PC-3 (cell line): ENCODE measurements at regions not wholly inside any gene's neighbourhood (a gene's known extent, or its start where the extent isn't known, plus 50 kb on each side); places are given as distances from the start of the nearest gene placed in this dataset.
A peak's percentile ranks its signal among the peaks of the same experiment; 100 is the strongest.

Experiments used
- ATAC-seq: fragments of 200-7000 bp; cut with Tn5 transposase; 2 replicates; pipeline ENCODE4 v1.9.1; 2020; ENCODE audit warnings: mild to moderate bottlenecking, moderate library complexity
- BruUV-seq: library from RNA; stranded (reverse); fragments of 400-500 nt; replicated peaks from 2 replicates; lab custom pipeline; 2021; lab: Mats Ljungman, UMichigan
- CTCF ChIA-PET: fragments of 300-600 bp; sonication (Branson Sonifier 250); formaldehyde crosslinking; loops from one replicate; lab custom pipeline; 2022; ENCODE audit warnings: antibody characterized with exemption; lab: Charles Lee
- POLR2A ChIA-PET: fragments of 300-600 bp; sonication (Branson Sonifier 250); formaldehyde crosslinking; loops from one replicate; lab custom pipeline; 2022; ENCODE audit warnings: antibody characterized with exemption; ENCODE audit not compliant: unreplicated experiment; lab: Charles Lee
- DNase-seq: peaks from one replicate; pipeline ENCODE4 v3.0.0-alpha.2; 2015
- H2AFZ ChIP-seq: fragments of 300-600 bp; sonication (generic); 2 replicates; pipeline ENCODE4 v1.6.0; 2016; ENCODE audit warnings: antibody characterized with exemption, low read length
- H3F3A ChIP-seq: fragments of 300-600 bp; sonication (generic); one replicate; pipeline ENCODE4 v1.6.0; 2017; ENCODE audit warnings: antibody characterized with exemption, low read length, control low read depth, mild to moderate bottlenecking; ENCODE audit not compliant: unreplicated experiment
- H3K27ac ChIP-seq: fragments of 300-600 bp; sonication (generic); 2 replicates; pipeline ENCODE4 v1.5.1; 2016; ENCODE audit warnings: mild to moderate bottlenecking, low read length
- H3K27me3 ChIP-seq: fragments of 300-600 bp; sonication (generic); 2 replicates; pipeline ENCODE4 v1.6.1; 2016; ENCODE audit warnings: low read length, mixed read lengths
- H3K36me3 ChIP-seq: fragments of 300-600 bp; sonication (generic); 2 replicates; pipeline ENCODE4 v1.6.1; 2016; ENCODE audit warnings: low read depth, mixed run types, low read length, mixed read lengths
- H3K4me1 ChIP-seq: fragments of 300-600 bp; sonication (generic); 2 replicates; pipeline ENCODE4 v1.5.1; 2016; ENCODE audit warnings: low read length; ENCODE audit not compliant: insufficient read depth
- H3K4me2 ChIP-seq: fragments of 300-600 bp; sonication (generic); 2 replicates; pipeline ENCODE4 v1.6.0; 2016; ENCODE audit warnings: low read length
- H3K4me3 ChIP-seq: fragments of 300-600 bp; sonication (generic); 2 replicates; pipeline ENCODE4 v1.5.1; 2016; ENCODE audit warnings: mild to moderate bottlenecking, low read length, mixed read lengths
- H3K79me2 ChIP-seq: fragments of 300-600 bp; sonication (generic); 2 replicates; pipeline ENCODE4 v1.6.1; 2017; ENCODE audit warnings: low read length, mixed read lengths
- H3K9ac ChIP-seq: fragments of 300-600 bp; sonication (generic); 2 replicates; pipeline ENCODE4 v1.6.0; 2016; ENCODE audit warnings: mild to moderate bottlenecking, low read length
- H3K9me2 ChIP-seq: fragments of 300-600 bp; sonication (generic); replicated peaks from 2 replicates; pipeline ENCODE4 v1.6.1; 2016; ENCODE audit warnings: mixed run types, low read length, mixed read lengths
- H3K9me3 ChIP-seq: fragments of 300-600 bp; sonication (generic); 2 replicates; pipeline ENCODE4 v1.6.1; 2016; ENCODE audit warnings: low read length, mixed read lengths
- H4K20me1 ChIP-seq: fragments of 300-600 bp; sonication (generic); 2 replicates; pipeline ENCODE4 v1.6.1; 2016; ENCODE audit warnings: low read length, mixed read lengths
- CTCF ChIP-seq: fragments of 300-600 bp; sonication (generic); conservative IDR thresholded peaks from 2 replicates; pipeline ENCODE4 v1.5.1; 2017; ENCODE audit warnings: antibody characterized with exemption, low read depth, mild to moderate bottlenecking, low read length
- EZH2 ChIP-seq: fragments of 300-600 bp; sonication (generic); IDR thresholded peaks from one replicate; pipeline ENCODE4 v1.6.1; 2017; ENCODE audit warnings: antibody characterized with exemption, mild to moderate bottlenecking, low read length; ENCODE audit not compliant: unreplicated experiment
- EZH2phosphoT487 ChIP-seq: fragments of 300-600 bp; sonication (generic); IDR thresholded peaks from 2 replicates; pipeline ENCODE4 v1.6.1; 2018; ENCODE audit warnings: mild to moderate bottlenecking, antibody characterized with exemption, low read length, borderline replicate concordance
- intact Hi-C: fragments of 100-400 bp; cut with micrococcal nuclease; formaldehyde crosslinking; loops from 2 replicates; pipeline ENCODE4 v1.9.0; 2023

GRCh38 chr12:113640837-113641236 is 169.2 kb upstream of the LHX5 start:
- Histone ChIP-seq H3K36me3 (no peaks in the 10 kb centered on the region), H3K27me3 (peaks cover 75% of the 10 kb centered on the region), H3K9me3 (no peaks in the 10 kb centered on the region), H3K4me2 (no peak overlapping the region), H4K20me1 (no peaks in the 10 kb centered on the region), H3F3A (no peaks in the 10 kb centered on the region), H3K9me2 (no peaks in the 10 kb centered on the region), H3K4me1 (no peaks in the 10 kb centered on the region), H3K79me2 (no peaks in the 10 kb centered on the region), H3K27ac (no peak overlapping the region), H3K4me3 (no peak overlapping the region), H3K9ac (no peak overlapping the region), H2AFZ (no peak overlapping the region)
- ChIA-PET POLR2A (no interaction called here), CTCF (no interaction called here)
- no peak for ATAC-seq
- no peak for DNase-seq
- intact Hi-C loops, result no loop called here
- TF ChIP-seq CTCF (no peak), EZH2phosphoT487 (no peak), EZH2 (no peak)
- BruUV-seq, result no TSS peak

GRCh38 chr12:113639474-113639873 is 167.8 kb upstream of the LHX5 start:
- TF ChIP-seq CTCF (no peak), EZH2phosphoT487 (no peak), EZH2 (no peak)
- H3K4me2 ChIP-seq, result no peak overlapping the region

GRCh38 chr12:113638460-113638775 is 166.7 kb upstream of the LHX5 start:
- Histone ChIP-seq H3K9me3 (no peaks in the 10 kb centered on the region), H3K4me2 (no peak overlapping the region), H3K27ac (no peak overlapping the region), H3K4me1 (no peaks in the 10 kb centered on the region), H3K27me3 (peaks cover 70% of the 10 kb centered on the region), H3F3A (no peaks in the 10 kb centered on the region), H3K36me3 (no peaks in the 10 kb centered on the region), H3K9me2 (no peaks in the 10 kb centered on the region), H4K20me1 (no peaks in the 10 kb centered on the region), H3K79me2 (no peaks in the 10 kb centered on the region), H3K9ac (no peak overlapping the region), H3K4me3 (no peak overlapping the region), H2AFZ (no peak overlapping the region)
- BruUV-seq, result no TSS peak
- ATAC-seq (peak; percentile 38; the same call in 1 of the 2 replicates), DNase-seq (no peak)
- POLR2A ChIA-PET, result no interaction called here
- no peak for TF ChIP-seq EZH2phosphoT487
- no peak for TF ChIP-seq CTCF
- no peak for TF ChIP-seq EZH2
- CTCF ChIA-PET, result no interaction called here
- intact Hi-C loops, result no loop called here

More at GRCh38 chr12:113639474-113639873, 167.8 kb upstream of the LHX5 start:
- POLR2A ChIA-PET, result no interaction called here
- CTCF ChIA-PET, result no interaction called here
- no peak overlapping the region for H2AFZ ChIP-seq
- peaks cover 75% of the 10 kb centered on the region for H3K27me3 ChIP-seq
- no peak for ATAC-seq
- H3K36me3 ChIP-seq, result no peaks in the 10 kb centered on the region
- no peak overlapping the region for H3K27ac ChIP-seq
- H3K79me2 ChIP-seq, result no peaks in the 10 kb centered on the region
- no peak for DNase-seq
- H3K9me3 ChIP-seq, result no peaks in the 10 kb centered on the region
- no TSS peak for BruUV-seq
- H3K9ac ChIP-seq, result no peak overlapping the region
- H3K9me2 ChIP-seq, result no peaks in the 10 kb centered on the region
- no peaks in the 10 kb centered on the region for H3K4me1 ChIP-seq
- intact Hi-C loops, result no loop called here
- H3K4me3 ChIP-seq, result no peak overlapping the region
- H4K20me1 ChIP-seq, result no peaks in the 10 kb centered on the region
- H3F3A ChIP-seq, result no peaks in the 10 kb centered on the region
